NCI-H460 (cell line): ENCODE measurements at regions not wholly inside any gene's neighbourhood (a gene's known extent, or its start where the extent isn't known, plus 50 kb on each side); places are given as distances from the start of the nearest gene placed in this dataset.
A peak's percentile ranks its signal among the peaks of the same experiment; 100 is the strongest.

ENCODE experiments used
- DNase-seq: peaks from one replicate; pipeline ENCODE4 v3.0.0-alpha.2; 2016; ENCODE audit warnings: low read depth; ENCODE audit errors: extremely low read depth

DNA sequence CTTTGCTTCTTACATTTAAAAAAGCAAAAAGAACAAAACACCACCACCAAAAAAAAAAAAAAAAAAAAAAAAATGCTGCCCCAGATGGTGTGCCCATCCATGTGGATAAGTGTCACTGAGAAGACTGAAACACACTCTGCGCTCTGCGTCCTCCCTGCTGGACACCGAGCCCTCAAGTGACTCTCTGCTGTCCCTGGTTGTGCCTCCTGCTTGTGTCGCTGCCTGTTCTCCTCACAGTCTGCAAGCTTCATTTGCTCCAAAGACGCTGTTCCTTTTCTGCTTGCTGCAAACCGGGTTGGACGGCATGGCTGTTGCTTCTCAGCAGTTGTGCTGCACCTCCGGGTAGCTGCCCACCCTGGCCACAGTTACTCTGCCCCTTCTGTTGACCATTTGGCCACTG, 276.2 kb upstream of the ATP2B1 start:
- DNase-seq, result no peak

DNA sequence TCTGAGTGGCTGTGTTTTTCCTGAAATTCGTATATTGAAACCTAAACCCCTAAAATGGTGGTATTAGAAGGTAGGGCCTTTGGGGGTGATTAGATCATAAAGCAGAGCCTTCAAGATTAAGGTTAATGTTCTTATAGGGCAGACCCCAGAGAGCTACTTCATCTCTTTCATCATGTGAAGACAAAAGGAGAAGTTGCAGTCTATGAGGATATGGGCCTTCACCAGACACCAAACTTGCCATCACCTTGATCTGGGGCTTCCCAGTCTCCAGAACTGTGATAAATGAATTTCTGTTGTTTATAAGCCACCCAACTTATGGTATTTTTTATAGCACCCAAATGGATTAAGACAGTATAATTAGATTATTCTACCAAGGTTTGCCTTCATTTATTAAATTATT, 275.0 kb upstream of the ATP2B1 start:
- DNase-seq, result no peak

DNA sequence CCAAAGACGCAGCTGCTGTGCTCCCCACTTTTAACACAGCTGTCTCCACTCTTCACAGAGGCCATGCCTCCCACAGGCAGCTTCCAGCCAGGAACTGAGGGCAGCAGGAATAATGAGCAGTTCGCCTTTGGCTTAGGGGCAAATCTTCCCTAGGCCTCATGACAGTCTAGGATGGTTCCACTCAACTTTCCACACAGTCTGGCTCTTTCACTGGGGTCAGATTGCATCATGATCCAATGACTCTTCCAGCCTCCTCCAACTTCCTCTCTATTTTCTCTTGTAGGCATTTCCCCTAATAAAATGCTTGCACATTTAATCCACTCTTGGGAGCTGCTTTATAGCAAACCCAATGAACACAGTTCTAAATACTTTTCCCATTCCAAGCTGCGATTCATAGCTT, 271.6 kb upstream of the ATP2B1 start:
- DNase-seq, result no peak

DNA sequence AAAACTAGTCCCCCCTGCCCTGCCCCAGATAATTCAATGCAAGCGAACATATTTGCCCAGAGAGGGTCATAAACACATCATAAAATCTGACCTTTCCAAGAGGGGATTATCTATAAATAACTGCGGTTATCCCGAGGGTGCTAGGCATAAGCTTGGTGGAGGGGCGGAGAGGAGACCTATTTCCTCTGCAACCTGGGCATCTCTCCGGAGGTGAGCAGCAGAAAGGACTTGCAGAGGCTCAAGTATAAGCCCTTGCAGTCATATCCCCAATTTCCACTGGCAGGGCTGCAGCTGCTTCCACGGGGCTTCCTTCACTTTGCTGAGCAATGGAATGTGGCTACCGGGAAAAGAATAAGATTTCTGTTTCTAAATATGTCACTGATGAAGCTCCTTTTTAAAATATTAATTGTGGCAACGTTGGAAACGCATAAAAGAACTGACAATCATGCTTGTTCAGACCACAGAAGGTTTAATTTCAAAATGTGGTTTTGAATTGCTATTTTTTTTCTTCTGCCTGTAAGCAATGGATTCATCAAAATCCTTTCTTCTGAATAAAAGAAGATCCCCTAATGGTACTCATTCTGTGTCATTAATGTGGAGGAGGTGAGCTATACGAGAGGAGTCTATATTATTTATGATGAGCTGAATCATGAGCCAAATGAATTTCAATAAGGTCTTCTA, 268.9 kb upstream of the ATP2B1 start:
- DNase-seq, result no peak

DNA sequence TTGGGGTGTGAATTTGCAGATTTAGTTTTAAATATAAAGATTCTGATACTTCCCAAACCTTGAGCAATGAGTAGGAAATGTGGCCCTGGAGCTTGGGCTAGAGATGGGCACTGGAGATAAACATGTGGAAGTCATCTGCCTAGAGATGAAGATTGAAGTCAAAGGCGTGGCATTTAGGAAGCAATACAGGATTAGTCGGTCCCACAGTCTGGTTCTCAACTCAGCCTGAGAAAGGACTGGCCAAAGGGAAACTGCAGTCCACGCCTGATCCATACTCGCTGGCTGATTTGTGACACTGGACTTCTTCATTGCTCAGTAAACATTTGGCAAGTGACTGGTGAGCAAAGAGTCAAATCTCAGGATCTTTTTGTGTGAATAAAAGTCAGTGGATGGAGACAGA, 268.2 kb upstream of the ATP2B1 start:
- no peak for DNase-seq

DNA sequence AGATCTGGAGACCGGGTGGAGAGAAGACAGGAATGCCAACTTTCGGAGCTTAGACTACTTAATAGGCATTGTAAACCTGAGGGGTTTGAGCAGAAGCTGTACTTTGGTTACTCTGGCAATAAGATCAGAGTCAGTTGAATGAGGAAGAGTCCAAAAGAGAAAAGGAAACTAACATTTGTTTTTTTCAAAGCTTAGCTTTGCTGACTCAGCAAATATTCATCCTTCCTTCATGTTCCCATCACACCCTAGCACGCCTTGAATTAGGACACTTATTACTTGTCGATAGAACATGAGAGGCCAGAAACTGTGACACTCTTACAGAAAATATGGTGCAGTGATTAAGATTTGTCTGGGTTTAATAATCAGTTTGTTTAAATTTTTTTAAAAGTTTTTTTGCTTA, 266.9 kb upstream of the ATP2B1 start:
- DNase-seq, result no peak

DNA sequence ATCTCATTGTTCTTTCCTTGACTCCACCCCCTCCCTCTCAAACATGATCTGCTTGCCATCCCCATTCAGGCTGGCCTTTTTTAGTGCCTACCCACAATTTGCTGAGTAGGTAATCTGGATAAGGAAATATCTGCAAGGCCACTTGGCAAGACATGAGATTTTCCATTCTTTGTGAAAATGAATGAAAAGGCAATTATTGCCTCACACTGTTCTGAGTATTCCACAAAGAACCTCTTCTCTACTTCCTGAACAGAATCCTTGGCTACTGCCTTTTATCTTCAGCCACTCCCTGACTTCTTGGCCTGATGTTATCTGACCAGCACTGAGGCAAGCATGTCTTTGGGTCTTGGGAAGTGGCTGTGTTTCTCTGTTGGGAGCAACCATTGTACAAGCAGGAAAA, 263.2 kb upstream of the ATP2B1 start:
- no peak for DNase-seq

DNA sequence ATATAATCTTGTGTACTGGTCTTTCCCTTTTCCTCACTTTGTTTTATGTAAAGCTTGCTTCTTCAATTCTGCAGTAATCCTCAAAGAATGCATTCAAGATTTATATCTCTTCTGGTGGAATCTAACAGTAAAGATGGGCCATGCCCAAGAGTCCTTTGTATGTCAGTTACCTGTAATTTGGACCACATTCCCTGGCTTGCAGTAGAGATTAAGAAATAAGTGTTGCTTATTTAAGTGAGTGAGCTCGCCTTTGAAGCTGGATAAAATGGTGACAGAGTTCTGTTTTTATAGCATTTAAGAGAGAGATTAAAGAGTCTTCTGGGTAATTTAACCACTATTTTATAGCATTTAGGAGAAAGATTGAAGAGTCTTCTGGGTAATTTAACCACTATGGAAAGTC, 262.1 kb upstream of the ATP2B1 start:
- no peak for DNase-seq

DNA sequence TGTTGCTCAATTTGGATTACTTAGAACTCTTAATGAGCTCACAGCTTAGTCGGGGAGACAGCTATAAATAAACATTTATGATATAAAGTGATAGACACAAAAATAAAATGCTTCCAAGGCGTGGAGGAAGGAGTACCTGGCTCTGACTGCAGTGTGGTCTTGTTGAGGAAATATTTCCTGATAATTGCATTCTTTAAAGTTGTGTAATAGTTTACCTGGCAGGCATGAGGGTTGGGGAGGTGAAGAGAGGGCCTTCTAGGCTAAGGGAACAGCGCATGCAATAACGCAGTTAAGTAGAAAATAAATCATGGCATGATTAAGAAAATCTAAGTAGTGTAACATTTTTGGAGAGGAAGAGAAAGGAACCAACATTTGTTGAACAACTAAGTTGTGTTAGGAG, 260.5 kb upstream of the ATP2B1 start:
- DNase-seq, result no peak

DNA sequence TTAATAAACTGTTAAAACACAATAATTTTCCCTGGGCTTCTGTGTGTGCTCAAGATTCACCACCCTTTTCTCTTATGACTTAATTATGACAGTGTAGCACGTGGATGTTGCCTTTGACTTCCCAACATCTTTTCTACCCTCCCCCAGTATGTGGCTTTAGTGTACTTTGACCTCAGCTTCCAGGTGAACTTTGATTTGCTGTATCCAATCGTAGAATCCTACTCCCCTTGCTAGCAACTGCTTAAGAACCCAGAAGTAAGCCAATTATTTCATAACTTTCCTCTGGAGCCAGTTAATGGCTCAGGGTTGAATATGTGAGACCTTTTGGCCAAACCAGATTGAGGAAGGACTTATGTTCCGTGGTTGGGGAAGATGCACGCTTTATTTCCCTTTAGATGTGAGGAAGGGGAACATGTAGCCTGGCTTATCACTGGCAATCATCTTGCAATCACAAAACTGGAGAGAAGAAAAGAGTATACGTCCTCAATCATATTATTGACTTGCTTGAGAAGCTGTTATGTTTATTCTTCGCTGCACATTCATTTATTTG, 259.6 kb upstream of the ATP2B1 start:
- DNase-seq, result no peak

DNA sequence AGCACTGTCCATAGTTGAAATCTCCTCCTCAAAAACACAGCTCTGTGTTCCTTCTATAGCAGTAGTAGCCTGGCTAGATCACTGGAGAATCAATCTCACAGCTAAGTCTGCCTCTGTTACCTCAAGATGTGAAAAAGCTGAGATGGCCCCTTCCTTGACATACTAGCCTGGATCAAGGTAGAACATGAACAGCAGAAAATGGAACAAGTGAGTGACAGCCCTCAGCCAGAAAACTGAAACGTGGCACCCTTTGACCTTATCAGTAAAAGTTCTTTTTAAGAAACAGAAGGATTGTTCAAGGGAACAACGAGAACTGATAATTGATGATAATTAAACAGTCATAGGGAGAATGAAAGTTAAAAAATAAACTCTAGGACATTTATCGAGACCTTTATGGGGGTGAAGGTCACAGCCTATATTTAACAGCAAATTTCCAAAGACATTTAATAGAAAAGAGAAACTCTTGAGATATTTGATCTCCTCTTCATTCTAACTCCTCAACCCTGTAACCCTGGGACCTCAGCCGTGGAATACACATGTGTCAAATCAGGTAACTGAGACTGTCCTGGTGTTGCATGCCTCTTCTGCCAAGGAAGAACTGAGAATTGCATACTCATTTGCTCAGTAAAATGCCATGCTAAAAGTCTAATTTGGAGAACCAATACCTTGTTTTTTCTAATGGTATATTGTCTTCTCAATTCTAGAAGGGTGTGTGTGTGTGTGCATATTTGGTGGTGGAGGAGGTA, 258.0 kb upstream of the ATP2B1 start:
- DNase-seq, result no peak

DNA sequence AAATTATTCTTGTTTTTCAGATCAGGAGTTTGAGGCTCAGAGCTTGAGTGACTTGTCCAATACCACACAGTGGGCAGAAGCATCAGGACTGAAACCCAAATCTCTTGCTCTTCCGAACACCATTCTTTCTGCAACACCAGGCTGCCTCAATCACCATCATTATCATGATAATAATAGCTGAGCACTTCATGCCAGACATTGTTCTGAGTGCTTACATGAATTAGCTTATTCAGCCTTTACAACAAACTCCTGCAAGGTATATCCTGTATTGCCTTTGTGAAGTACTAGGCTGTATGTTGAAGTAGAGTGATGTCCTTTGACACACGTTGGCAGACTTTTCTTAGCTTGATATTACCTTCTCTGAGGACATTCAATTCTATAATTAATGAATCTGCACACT, 257.4 kb upstream of the ATP2B1 start:
- DNase-seq, result no peak

DNA sequence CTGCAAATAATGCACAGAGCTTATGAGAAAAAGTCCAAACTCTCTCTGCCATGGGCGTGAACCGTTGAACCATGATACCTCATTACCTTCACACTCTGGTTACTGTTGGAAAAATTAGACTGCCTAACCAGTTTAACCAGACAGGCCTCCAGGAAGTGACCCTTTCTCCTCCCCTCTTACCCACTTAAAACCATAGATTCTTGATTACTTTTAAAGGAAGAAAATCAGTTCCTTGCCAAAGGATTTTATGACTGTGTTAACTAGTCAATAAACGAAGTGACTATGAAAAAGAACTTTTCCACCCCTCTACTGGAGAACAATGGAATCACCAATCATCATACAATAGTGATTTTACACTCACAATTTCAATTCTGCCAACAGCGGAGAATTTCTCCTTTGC, 254.0 kb upstream of the ATP2B1 start:
- no peak for DNase-seq

DNA sequence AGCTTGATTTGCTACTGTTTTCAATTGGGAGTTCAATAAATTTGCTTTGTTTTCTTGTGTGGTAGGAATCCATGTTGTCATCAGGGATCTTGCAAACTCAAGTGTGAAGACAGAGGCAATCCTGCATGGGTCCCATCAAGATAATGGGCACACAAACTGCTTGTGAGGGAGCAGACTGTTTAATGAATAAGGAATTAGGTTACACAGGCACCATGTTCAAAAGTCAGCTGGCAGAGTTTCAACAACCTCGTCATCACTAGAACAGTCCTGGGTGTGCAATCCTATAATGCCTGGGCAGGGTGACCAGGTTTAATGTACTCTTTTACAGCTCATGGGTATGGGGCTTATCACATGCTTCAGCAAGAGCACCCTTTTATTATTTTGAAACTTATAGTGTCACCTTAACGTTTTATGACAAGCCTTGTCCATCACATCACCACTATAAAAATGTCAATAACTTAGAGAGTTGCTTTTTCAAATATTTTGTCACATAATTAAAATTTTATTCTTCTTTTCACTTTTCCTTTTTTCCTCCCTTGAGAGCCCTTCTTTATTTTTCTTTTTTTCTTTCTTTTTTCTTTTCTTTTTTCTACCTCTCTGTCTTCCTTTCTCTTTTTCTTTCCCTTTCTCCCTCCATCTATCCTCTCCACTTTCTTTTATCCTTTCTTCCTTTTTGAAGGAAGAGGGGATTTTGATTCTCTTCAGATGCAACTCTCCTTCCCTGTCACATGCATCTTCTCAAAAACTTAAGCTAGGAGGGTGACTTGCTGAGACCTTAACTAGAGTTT, 252.2 kb upstream of the ATP2B1 start:
- DNase-seq, result no peak

DNA sequence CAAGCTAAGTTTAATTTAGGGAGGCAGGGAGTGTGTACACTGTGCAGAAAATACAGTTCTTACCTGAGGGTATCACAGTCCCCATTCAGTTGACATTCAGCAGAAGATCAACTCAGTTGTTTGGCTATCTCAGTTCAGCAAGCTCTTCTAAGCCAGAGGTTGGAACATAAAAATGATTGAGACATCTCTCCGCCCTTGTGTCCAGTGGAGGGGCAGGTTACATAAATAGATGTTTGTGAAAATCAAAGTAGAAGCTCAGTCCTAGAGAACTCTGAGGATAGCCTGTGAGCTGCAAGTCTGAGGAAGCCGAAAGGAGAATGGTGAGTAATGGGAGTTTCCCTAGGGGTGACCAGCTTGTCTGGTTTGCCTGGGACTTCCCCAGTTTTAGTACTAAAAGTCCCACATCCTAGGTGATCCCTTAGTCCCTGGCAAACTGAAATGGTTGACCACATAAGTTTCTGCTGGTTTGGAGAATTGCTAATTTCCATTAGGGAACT, 251.4 kb upstream of the ATP2B1 start:
- DNase-seq, result no peak

DNA sequence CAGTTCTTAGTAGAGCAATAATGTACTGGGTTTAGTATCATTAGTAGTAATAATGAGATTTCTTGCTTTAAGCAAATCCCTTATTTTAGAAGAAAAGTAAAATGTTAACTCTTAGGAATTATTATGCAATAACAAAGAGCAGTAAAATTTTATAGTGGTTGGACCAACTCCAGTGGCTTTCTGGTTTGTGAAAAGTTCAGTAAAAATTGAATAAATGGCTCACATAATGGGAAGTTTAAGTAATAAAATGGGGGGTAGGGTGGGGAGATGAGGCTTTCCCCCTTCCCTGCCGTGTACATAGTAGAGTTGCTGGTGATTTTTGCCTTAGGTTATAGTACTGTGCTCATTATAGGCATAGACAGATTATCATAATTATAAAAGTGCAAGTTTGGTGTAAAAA, 250.5 kb upstream of the ATP2B1 start:
- no peak for DNase-seq

DNA sequence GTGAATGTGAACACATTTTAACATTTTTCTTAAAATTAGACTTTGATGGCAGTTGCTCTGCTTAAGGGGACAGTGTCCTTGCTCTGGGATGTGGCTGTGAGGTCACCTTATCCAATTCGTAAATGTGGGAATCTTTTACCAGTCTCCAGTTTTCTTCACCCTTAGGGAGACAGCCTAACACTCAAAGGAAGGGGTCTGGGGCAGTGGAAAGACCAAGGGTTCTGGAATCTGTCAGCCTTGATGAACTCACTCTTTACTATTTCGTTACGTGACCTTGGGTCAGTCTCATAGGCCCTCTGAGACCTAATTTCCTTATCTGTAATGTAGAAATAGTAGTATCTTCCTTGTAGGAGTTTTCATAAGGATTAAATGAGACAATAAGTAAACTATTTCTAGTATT, 245.6 kb upstream of the ATP2B1 start:
- DNase-seq, result no peak

DNA sequence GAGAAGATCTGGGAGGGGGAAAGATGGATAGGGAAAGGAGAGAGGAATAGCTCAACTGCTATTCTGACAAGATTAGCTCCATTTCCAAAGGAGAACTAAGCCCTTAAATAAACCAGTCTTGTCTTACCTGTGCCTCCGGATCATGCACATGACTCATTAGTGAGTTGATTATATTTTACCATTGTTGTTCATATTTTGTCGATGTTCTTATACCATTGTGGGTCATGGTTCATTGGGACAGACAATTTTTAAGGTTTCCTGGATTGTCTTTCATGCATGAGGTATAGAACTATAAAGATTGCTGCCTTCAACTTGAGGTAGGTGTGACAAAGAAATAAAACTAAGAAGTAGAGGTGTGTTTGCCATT, 243.0 kb upstream of the ATP2B1 start:
- DNase-seq, result no peak

DNA sequence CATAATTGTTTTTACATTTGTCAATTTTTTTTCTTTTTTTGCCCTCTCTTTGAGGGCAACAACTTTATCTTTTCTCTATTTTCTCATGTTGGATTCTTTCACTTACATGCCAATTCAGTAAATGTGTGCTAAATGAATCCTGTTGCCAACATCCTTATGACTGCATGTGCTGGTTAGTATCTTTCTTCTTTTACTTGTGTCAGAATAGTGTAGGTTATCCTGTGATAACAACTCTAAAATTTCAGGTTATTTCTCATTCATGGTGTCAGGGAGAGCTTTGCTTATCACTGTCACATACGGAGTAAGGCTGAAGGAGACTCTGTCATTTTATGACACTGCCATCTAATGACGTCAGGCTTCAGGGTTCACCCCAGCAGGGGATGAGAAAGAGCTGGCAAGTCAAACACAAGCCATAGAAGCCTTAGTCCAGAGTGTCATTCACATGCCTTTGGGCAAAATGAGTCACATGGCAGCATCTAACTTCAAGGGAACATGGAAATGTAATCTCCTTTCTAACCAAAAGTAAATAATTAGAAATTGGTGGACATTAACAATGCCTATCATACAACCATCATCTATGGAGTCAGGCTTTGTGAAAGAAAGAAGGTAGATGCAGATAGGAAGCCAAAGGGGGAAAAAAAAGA, 242.5 kb upstream of the ATP2B1 start:
- DNase-seq, result peak; percentile 100

DNA sequence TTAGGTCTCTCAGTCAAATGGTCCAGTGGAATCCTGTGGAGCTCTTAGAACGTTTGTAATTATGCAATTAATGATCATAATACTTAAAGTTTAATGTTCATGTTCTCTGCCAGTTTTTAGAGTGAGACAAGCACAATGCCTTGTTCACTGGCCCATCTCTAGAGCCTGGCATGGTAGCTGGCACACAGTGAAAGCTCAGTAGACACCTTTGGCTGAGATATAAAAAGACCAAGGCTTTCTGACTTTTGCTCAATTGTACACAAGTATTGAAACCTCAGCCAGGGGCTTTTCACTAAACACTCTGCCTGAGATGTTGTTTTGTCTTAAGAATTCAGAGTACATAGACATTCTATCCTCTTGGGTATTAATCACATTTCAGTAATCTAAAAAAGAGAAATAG, 241.8 kb upstream of the ATP2B1 start:
- DNase-seq, result peak; percentile 38
